ENCODE measurements at regions not wholly inside any gene's neighbourhood (a gene's known extent, or its start where the extent isn't known, plus 50 kb on each side); places are given as distances from the start of the nearest gene placed in this dataset.

GRCh38 chr6:167565388-167565787 is 240.5 kb downstream of the TTLL2 start:
- no peak for DNase-seq (ENCODE audit: extremely low spot score)
- POLR2A ChIA-PET, result no interaction called here
- TF ChIP-seq, protein P1, sequence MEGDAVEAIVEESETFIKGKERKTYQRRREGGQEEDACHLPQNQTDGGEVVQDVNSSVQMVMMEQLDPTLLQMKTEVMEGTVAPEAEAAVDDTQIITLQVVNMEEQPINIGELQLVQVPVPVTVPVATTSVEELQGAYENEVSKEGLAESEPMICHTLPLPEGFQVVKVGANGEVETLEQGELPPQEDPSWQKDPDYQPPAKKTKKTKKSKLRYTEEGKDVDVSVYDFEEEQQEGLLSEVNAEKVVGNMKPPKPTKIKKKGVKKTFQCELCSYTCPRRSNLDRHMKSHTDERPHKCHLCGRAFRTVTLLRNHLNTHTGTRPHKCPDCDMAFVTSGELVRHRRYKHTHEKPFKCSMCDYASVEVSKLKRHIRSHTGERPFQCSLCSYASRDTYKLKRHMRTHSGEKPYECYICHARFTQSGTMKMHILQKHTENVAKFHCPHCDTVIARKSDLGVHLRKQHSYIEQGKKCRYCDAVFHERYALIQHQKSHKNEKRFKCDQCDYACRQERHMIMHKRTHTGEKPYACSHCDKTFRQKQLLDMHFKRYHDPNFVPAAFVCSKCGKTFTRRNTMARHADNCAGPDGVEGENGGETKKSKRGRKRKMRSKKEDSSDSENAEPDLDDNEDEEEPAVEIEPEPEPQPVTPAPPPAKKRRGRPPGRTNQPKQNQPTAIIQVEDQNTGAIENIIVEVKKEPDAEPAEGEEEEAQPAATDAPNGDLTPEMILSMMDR (IDR thresholded peaks at IDR 0.05; ENCODE audit: control extremely low read depth, extremely low read depth, low read depth, missing control alignments), result no peak
- CTCF ChIA-PET, result no interaction called here

DNA sequence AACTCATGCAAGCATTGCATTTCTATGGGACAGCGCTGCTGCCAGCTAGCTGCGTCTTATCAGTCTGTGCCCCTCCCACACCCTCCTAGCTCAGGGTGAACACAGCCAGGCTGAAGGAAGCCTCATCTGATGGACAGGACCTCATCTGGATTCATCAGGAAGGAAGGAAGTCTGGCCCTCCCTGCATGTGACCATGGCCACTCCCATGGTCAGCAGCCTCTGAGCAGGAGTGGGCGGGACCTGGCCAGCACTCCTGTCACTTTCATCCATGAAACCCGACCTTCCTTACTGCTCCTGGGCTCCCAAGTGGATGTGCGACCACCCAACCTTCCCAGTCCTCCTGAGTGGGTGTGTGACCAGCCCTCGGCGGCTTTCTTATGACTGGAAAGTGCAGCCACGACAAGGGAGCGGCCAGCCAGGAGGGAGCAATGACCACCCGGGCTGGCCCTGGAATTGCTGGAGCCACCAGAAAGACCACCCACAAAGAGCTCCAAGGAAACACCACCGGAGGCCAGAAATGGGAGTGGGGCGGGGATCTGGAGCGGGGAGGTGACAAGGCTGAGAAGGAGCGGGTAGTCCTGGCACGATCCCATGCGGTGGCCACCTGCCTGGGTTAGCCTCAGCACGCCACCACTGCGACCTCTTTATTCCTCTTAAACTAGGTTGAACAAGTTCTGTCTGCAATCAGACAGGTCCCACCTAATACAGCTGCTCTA is 241.2 kb downstream of the TTLL2 start:
- ChIA-PET POLR2A (no interaction called here), CTCF (no interaction called here)
- TF ChIP-seq, protein P1 (IDR thresholded peaks at IDR 0.05; ENCODE audit: control extremely low read depth, extremely low read depth, low read depth, missing control alignments), result no peak
- no peak for DNase-seq (ENCODE audit: extremely low spot score)

- CTCF ChIA-PET, result no interaction called here
These were observed 241.8 kb downstream of the TTLL2 start for GRCh38 chr6:167566711-167567141.

DNA sequence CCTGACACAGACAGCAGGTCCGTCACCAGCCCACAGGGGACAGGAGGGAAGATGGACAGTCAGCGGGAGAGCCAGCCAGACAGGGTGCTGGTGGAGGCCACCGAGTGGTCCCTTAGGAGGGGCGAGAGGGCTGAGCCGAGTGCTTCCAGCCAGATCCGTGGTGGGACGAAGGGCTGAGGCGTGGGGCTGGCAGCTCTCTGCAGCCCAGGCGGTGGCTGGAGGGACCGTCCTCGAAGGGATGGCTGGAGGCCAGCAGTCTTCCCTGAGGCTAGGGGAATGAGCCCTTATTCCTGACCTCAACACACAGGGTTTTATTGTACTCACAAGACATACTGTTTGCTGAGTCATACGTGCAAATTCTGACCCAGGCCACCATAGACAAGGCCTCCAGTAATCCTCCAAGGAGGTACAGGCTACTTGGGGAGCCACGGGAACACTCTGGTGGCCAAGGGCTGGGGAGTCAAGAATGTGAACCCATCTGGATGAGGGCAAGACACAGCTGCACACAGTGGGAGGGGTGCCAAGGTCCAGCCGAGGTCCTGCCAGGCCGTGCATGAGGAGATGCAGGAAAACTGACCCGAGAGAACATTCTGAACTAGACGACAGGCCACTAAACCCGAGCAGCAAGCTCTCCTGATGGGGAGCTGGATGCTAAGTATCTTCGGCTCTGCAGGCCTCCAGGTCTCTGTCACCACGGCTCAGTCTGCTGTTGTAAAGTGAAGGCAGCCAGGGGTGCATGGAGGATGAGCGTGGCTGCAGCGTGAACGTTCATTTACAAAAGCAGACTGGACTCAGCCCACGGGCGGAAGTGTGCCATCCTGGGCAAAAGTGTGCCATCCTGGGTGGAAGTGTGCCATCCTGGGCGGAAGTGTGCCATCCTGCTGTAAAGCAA is 242.5 kb downstream of the TTLL2 start:
- ChIA-PET POLR2A (no interaction called here), CTCF (no interaction called here)
- TF ChIP-seq, protein P1 (IDR thresholded peaks at IDR 0.05; ENCODE audit: control extremely low read depth, extremely low read depth, low read depth, missing control alignments), result no peak
- DNase-seq (ENCODE audit: extremely low spot score), result no peak

More at GRCh38 chr6:167566711-167567141, 241.8 kb downstream of the TTLL2 start:
- POLR2A ChIA-PET, result no interaction called here
- no peak for DNase-seq (ENCODE audit: extremely low spot score)
- TF ChIP-seq, protein P1 (IDR thresholded peaks at IDR 0.05; ENCODE audit: control extremely low read depth, extremely low read depth, low read depth, missing control alignments), result no peak

GRCh38 chr6:167568407-167569024 is 243.6 kb downstream of the TTLL2 start:
- CTCF ChIA-PET, result no interaction called here
- POLR2A ChIA-PET, result no interaction called here
- TF ChIP-seq, protein P1 (IDR thresholded peaks at IDR 0.05; ENCODE audit: control extremely low read depth, extremely low read depth, low read depth, missing control alignments), result no peak
- no peak for DNase-seq (ENCODE audit: extremely low spot score)

- ChIA-PET POLR2A (no interaction called here), CTCF (no interaction called here)
- TF ChIP-seq, protein P1 (IDR thresholded peaks at IDR 0.05; ENCODE audit: control extremely low read depth, extremely low read depth, low read depth, missing control alignments), result no peak
- DNase-seq (ENCODE audit: extremely low spot score), result no peak
These were observed 244.3 kb downstream of the TTLL2 start for GRCh38 chr6:167569041-167569805.

Data from GM10248 (cell line).